SK-N-SH (cell line): ENCODE measurements at regions not wholly inside any gene's neighbourhood (a gene's known extent, or its start where the extent isn't known, plus 50 kb on each side); places are given as distances from the start of the nearest gene placed in this dataset.

Experiments used
- CTCF ChIP-seq: fragments of 200-600 bp; sonication (generic); IDR thresholded peaks from 2 replicates; pipeline ENCODE4 v1.6.1; 2017; ENCODE audit warnings: antibody characterized with exemption, mild to moderate bottlenecking, moderate library complexity
- JUND ChIP-seq: IDR thresholded peaks from 2 replicates; pipeline ENCODE4 v1.4.0; 2012
- NRF1 ChIP-seq: IDR thresholded peaks from 2 replicates; pipeline ENCODE4 v1.6.1; 2012; ENCODE audit warnings: low read depth, mild to moderate bottlenecking, low read length

- no peak for TF ChIP-seq JUND
- TF ChIP-seq CTCF = no peak
- no peak for TF ChIP-seq NRF1
These were observed 568.0 kb downstream of the POM121L12 start for GRCh38 chr7:53603461-53603860.
